GM21447 (cell line): ENCODE measurements at regions not wholly inside any gene's neighbourhood (a gene's known extent, or its start where the extent isn't known, plus 50 kb on each side); places are given as distances from the start of the nearest gene placed in this dataset.
A peak's percentile ranks its signal among the peaks of the same experiment; 100 is the strongest.
"Not testable (repeated sequence)": the region's sequence is repeated elsewhere in the genome, so short reads cannot be mapped to it uniquely, and the experiment has no call there.

Experiments
- ATAC-seq: cut with Tn5 transposase; IDR thresholded peaks from one replicate; pipeline ENCODE4 v1.9.1; 2021; ENCODE audit not compliant: unreplicated experiment

- no peak for ATAC-seq
Observed at GRCh38 chr7:55261386-55261770, 103.8 kb upstream of the LANCL2 start.

GRCh38 chr7:55265328-55265727 is 99.8 kb upstream of the LANCL2 start:
- not testable (repeated sequence) for ATAC-seq

GRCh38 chr7:55265836-55266642 is 99.1 kb upstream of the LANCL2 start:
- no peak for ATAC-seq

GRCh38 chr7:55271069-55271626 is 94.0 kb upstream of the LANCL2 start:
- ATAC-seq = no peak

- ATAC-seq = no peak
Observed at GRCh38 chr7:55271661-55272060, 93.5 kb upstream of the LANCL2 start.

GRCh38 chr7:55272328-55272727 is 92.8 kb upstream of the LANCL2 start:
- no peak for ATAC-seq

GRCh38 chr7:55273186-55273980 is 91.8 kb upstream of the LANCL2 start:
- ATAC-seq = no peak

GRCh38 chr7:55274156-55274555 is 91.0 kb upstream of the LANCL2 start:
- ATAC-seq = no peak

- no peak for ATAC-seq
Observed at GRCh38 chr7:55275291-55276200, 89.6 kb upstream of the LANCL2 start.

GRCh38 chr7:55276572-55277295 is 88.4 kb upstream of the LANCL2 start:
- ATAC-seq = no peak

GRCh38 chr7:55277916-55278315 is 87.2 kb upstream of the LANCL2 start:
- no peak for ATAC-seq

GRCh38 chr7:55278321-55278720 is 86.8 kb upstream of the LANCL2 start:
- ATAC-seq = no peak

- no peak for ATAC-seq
Observed at GRCh38 chr7:55279080-55279845, 85.9 kb upstream of the LANCL2 start.

GRCh38 chr7:55280031-55280454 is 85.1 kb upstream of the LANCL2 start:
- peak; percentile 90 for ATAC-seq

GRCh38 chr7:55285665-55286064 is 79.5 kb upstream of the LANCL2 start:
- no peak for ATAC-seq

GRCh38 chr7:55286666-55287065 is 78.5 kb upstream of the LANCL2 start:
- ATAC-seq = no peak

GRCh38 chr7:55288070-55288824 is 76.9 kb upstream of the LANCL2 start:
- ATAC-seq = no peak

- no peak for ATAC-seq
Observed at GRCh38 chr7:55296070-55296469, 69.1 kb upstream of the LANCL2 start.
